HEK293 (cell line): ENCODE measurements at regions not wholly inside any gene's neighbourhood (a gene's known extent, or its start where the extent isn't known, plus 50 kb on each side); places are given as distances from the start of the nearest gene placed in this dataset.

Experiments used
- CTCF ChIA-PET: fragments of 350-600 bp; formaldehyde crosslinking; extraction: SDS; loops from one replicate; lab custom pipeline; 2021; ENCODE audit warnings: antibody characterized with exemption; lab: Yijun Ruan, JAX
- POLR2A ChIA-PET: fragments of 300-600 bp; formaldehyde crosslinking; extraction: SDS; loops from one replicate; lab custom pipeline; 2020; ENCODE audit warnings: antibody characterized with exemption, inconsistent platforms; lab: Yijun Ruan, JAX
- H3K27ac ChIP-seq: fragments of 200-500 bp; sonication (Bioruptor generic); 2 replicates; pipeline ENCODE4 v1.5.1; 2014; ENCODE audit warnings: low read depth, low read length, control low read depth, inconsistent platforms; ENCODE audit errors: extremely low read depth
- H3K36me3 ChIP-seq, 2 experiments: fragments of 200-500 bp in 1 of 2; sonication (Bioruptor generic) in 1 of 2; 1 replicate in 1 of 2; 2 replicates in 1 of 2; pipeline ENCODE4 v1.5.1; 2014 to 2017; ENCODE audit warnings: inconsistent platforms in 2 of 2, low read length in 2 of 2; ENCODE audit not compliant: control insufficient read depth in 2 of 2, insufficient read depth in 1 of 2
- H3K4me1 ChIP-seq: fragments of 200-500 bp; sonication (Bioruptor generic); 2 replicates; pipeline ENCODE4 v1.5.1; 2014; ENCODE audit warnings: mild to moderate bottlenecking, low read length, inconsistent platforms; ENCODE audit not compliant: control insufficient read depth, insufficient read depth
- H3K4me3 ChIP-seq: 2 replicates; pipeline ENCODE4 v1.5.1; 2011; ENCODE audit warnings: low read depth, mild to moderate bottlenecking, control low read depth, low read length, moderate library complexity
- H3K9me3 ChIP-seq: fragments of 200-500 bp; sonication (Bioruptor generic); 2 replicates; pipeline ENCODE4 v1.5.1; 2014; ENCODE audit warnings: low read depth, low read length, inconsistent platforms; ENCODE audit not compliant: control insufficient read depth, insufficient read depth
- FEZF1 ChIP-seq: fragments of 450-650 bp; formaldehyde crosslinking; IDR thresholded peaks from 2 replicates; pipeline ENCODE4 v1.5.1; 2016; ENCODE audit warnings: missing biosample characterization, missing genetic modification characterization
- KLF9 ChIP-seq: fragments of 450-650 bp; formaldehyde crosslinking; IDR thresholded peaks from 2 replicates; pipeline ENCODE4 v1.5.1; 2016; ENCODE audit warnings: missing biosample characterization, missing genetic modification characterization, low read depth
- ZEB2 ChIP-seq: fragments of 450-650 bp; formaldehyde crosslinking; IDR thresholded peaks from 2 replicates; pipeline ENCODE4 v1.5.1; 2016; ENCODE audit warnings: missing biosample characterization, missing genetic modification characterization
- ZNF114 ChIP-seq: fragments of 450-650 bp; formaldehyde crosslinking; IDR thresholded peaks from 2 replicates; pipeline ENCODE4 v1.5.0; 2017; ENCODE audit warnings: missing biosample characterization, missing genetic modification characterization
- ZNF24 ChIP-seq: fragments of 450-650 bp; formaldehyde crosslinking; IDR thresholded peaks from 2 replicates; pipeline ENCODE4 v1.5.1; 2016; ENCODE audit warnings: missing biosample characterization, missing genetic modification characterization
- ZNF433 ChIP-seq: fragments of 450-650 bp; formaldehyde crosslinking; IDR thresholded peaks from 2 replicates; pipeline ENCODE4 v1.5.1; 2016; ENCODE audit warnings: missing biosample characterization, missing genetic modification characterization, low read depth
- ZNF473 ChIP-seq: fragments of 450-650 bp; formaldehyde crosslinking; IDR thresholded peaks from 2 replicates; pipeline ENCODE4 v1.5.1; 2017; ENCODE audit warnings: missing biosample characterization, missing genetic modification characterization
- ZNF514 ChIP-seq: fragments of 450-650 bp; formaldehyde crosslinking; IDR thresholded peaks from 2 replicates; pipeline ENCODE4 v1.5.1; 2016; ENCODE audit warnings: missing biosample characterization, missing genetic modification characterization
- ZNF610 ChIP-seq: fragments of 450-650 bp; formaldehyde crosslinking; IDR thresholded peaks from 2 replicates; pipeline ENCODE4 v1.5.1; 2016; ENCODE audit warnings: missing biosample characterization, missing genetic modification characterization, borderline replicate concordance
- ZNF677 ChIP-seq: fragments of 450-650 bp; IDR thresholded peaks from 2 replicates; pipeline ENCODE4 v1.5.0; 2018; ENCODE audit warnings: missing biosample characterization, mild to moderate bottlenecking, missing genetic modification characterization, moderate library complexity
- ZNF76 ChIP-seq: fragments of 450-650 bp; formaldehyde crosslinking; IDR thresholded peaks from 2 replicates; pipeline ENCODE4; 2016; ENCODE audit warnings: low read depth, missing biosample characterization, missing genetic modification characterization, borderline replicate concordance
- ZNF768 ChIP-seq: fragments of 450-650 bp; formaldehyde crosslinking; IDR thresholded peaks from 2 replicates; pipeline ENCODE4 v1.5.1; 2018; ENCODE audit warnings: missing biosample characterization, mild to moderate bottlenecking, missing genetic modification characterization
- ZNF843 ChIP-seq: fragments of 450-650 bp; formaldehyde crosslinking; IDR thresholded peaks from 2 replicates; pipeline ENCODE4 v1.5.1; 2016; ENCODE audit warnings: missing biosample characterization, missing genetic modification characterization
- ZSCAN16 ChIP-seq: fragments of 450-650 bp; formaldehyde crosslinking; IDR thresholded peaks from 2 replicates; pipeline ENCODE4 v1.5.1; 2016; ENCODE audit warnings: missing biosample characterization, missing genetic modification characterization
- TF ChIP-seq, protein P1 (sequence below): fragments of 450-650 bp; formaldehyde crosslinking; IDR thresholded peaks from 2 replicates; pipeline ENCODE4 v1.5.1; 2016; ENCODE audit warnings: missing biosample characterization, missing genetic modification characterization
- TF ChIP-seq, protein P2 (sequence below): fragments of 450-650 bp; IDR thresholded peaks from 2 replicates; pipeline ENCODE4 v1.5.1; 2018; ENCODE audit warnings: missing biosample characterization, mild to moderate bottlenecking, missing genetic modification characterization
- TF ChIP-seq, protein P3 (sequence below): fragments of 450-650 bp; formaldehyde crosslinking; IDR thresholded peaks from 2 replicates; pipeline ENCODE4 v1.5.1; 2017; ENCODE audit warnings: missing biosample characterization, mild to moderate bottlenecking, missing genetic modification characterization, moderate library complexity
- TF ChIP-seq, protein P4 (sequence below): fragments of 450-650 bp; formaldehyde crosslinking; IDR thresholded peaks from 2 replicates; pipeline ENCODE4 v1.5.1; 2016; ENCODE audit warnings: missing biosample characterization, missing genetic modification characterization
- TF ChIP-seq, protein P5 (sequence below): fragments of 450-650 bp; formaldehyde crosslinking; IDR thresholded peaks from 2 replicates; pipeline ENCODE4 v1.5.1; 2016; ENCODE audit warnings: missing biosample characterization, missing genetic modification characterization
- TF ChIP-seq, protein P6 (sequence below): fragments of 450-650 bp; formaldehyde crosslinking; IDR thresholded peaks from 2 replicates; pipeline ENCODE4 v1.5.1; 2016; ENCODE audit warnings: missing biosample characterization, missing genetic modification characterization

DNA sequence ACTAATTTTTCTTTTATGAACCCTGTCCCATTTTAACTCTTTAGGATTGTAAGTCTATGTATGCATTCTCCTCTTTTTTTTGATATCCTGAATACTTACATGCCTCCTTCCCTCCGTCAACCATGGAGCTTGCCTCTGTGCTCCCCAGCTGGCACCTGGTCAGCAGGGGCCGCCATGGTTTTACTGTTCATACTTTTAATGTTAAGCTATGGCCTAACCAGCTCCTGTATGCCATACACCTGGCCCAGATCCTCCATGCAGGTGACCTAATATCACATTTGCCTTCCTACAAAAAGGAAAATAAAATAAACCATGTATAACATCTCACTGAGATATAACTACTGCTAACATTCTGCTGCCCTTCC is 283.1 kb upstream of the TRIB2 start:
- H3K36me3 ChIP-seq = no peaks in the 10 kb centered on the region
- CTCF ChIA-PET = interaction anchor here (0.8 to 0.9 kb wide), 2 partner anchors 269 to 283 kb away, joined by 3 to 4 read pairs; partner anchors contain the start of gene TRIB2
- H3K4me3 ChIP-seq = no peak overlapping the region
- TF ChIP-seq ZNF768 (tag by site-specific recombination) (no peak), KLF9 (tag by site-specific recombination) (no peak), FEZF1 (tag by site-specific recombination) (no peak)
- TF ChIP-seq, protein P1, sequence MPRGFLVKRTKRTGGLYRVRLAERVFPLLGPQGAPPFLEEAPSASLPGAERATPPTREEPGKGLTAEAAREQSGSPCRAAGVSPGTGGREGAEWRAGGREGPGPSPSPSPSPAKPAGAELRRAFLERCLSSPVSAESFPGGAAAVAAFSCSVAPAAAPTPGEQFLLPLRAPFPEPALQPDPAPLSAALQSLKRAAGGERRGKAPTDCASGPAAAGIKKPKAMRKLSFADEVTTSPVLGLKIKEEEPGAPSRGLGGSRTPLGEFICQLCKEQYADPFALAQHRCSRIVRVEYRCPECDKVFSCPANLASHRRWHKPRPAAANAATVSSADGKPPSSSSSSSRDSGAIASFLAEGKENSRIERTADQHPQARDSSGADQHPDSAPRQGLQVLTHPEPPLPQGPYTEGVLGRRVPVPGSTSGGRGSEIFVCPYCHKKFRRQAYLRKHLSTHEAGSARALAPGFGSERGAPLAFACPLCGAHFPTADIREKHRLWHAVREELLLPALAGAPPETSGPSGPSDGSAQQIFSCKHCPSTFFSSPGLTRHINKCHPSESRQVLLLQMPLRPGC = no peak
- TF ChIP-seq, all 188 proteins: peak for 0
- H3K27ac ChIP-seq = no peak overlapping the region
- H3K4me1 ChIP-seq = no peaks in the 10 kb centered on the region
- no peaks in the 10 kb centered on the region for H3K9me3 ChIP-seq
- POLR2A ChIA-PET = no interaction called here

DNA sequence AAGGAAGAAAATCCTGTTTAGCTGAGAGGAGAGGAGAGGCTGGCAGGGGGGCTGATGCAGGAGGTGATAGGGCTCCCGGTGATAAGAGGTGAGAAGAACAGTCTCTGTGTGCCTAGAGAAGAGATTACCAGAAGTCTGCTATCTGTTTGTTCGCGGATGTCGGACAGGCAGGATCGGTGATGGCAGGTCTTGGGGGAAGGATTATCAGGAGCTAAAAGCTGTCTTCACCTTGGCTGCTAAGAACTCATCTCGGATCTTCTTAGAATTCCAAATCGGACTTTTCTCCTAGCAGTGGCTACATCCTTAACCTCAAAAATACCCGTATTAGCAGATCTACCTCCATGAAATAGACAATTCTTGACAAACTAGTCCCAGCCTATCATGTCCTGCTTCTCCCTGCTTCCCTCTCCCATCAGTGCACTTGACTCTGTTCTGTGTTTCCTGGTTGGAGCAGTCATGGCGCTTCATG is 282.1 kb upstream of the TRIB2 start:
- Histone ChIP-seq H3K9me3 (no peaks in the 10 kb centered on the region), H3K4me1 (no peaks in the 10 kb centered on the region), H3K27ac (no peak overlapping the region), H3K4me3 (no peak overlapping the region), H3K36me3 (no peaks in the 10 kb centered on the region)
- ChIA-PET POLR2A (no interaction called here), CTCF (no interaction called here)
- TF ChIP-seq ZNF433 (tag by site-specific recombination) = no peak
- TF ChIP-seq, protein P2, sequence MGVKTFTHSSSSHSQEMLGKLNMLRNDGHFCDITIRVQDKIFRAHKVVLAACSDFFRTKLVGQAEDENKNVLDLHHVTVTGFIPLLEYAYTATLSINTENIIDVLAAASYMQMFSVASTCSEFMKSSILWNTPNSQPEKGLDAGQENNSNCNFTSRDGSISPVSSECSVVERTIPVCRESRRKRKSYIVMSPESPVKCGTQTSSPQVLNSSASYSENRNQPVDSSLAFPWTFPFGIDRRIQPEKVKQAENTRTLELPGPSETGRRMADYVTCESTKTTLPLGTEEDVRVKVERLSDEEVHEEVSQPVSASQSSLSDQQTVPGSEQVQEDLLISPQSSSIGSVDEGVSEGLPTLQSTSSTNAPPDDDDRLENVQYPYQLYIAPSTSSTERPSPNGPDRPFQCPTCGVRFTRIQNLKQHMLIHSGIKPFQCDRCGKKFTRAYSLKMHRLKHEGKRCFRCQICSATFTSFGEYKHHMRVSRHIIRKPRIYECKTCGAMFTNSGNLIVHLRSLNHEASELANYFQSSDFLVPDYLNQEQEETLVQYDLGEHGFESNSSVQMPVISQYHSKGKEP (tag by site-specific recombination) = no peak
- no peak for TF ChIP-seq ZNF76
- no peak for TF ChIP-seq ZNF114 (tag by site-specific recombination)
- no peak for TF ChIP-seq ZSCAN16 (tag by site-specific recombination)
- TF ChIP-seq ZEB2 (tag by site-specific recombination) = no peak
- TF ChIP-seq, protein P3, sequence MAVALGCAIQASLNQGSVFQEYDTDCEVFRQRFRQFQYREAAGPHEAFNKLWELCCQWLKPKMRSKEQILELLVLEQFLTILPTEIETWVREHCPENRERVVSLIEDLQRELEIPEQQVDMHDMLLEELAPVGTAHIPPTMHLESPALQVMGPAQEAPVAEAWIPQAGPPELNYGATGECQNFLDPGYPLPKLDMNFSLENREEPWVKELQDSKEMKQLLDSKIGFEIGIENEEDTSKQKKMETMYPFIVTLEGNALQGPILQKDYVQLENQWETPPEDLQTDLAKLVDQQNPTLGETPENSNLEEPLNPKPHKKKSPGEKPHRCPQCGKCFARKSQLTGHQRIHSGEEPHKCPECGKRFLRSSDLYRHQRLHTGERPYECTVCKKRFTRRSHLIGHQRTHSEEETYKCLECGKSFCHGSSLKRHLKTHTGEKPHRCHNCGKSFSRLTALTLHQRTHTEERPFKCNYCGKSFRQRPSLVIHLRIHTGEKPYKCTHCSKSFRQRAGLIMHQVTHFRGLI = no peak
- TF ChIP-seq, protein P4, sequence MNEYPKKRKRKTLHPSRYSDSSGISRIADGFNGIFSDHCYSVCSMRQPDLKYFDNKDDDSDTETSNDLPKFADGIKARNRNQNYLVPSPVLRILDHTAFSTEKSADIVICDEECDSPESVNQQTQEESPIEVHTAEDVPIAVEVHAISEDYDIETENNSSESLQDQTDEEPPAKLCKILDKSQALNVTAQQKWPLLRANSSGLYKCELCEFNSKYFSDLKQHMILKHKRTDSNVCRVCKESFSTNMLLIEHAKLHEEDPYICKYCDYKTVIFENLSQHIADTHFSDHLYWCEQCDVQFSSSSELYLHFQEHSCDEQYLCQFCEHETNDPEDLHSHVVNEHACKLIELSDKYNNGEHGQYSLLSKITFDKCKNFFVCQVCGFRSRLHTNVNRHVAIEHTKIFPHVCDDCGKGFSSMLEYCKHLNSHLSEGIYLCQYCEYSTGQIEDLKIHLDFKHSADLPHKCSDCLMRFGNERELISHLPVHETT (tag by site-specific recombination) = no peak
- no peak for TF ChIP-seq ZNF514 (tag by site-specific recombination)
- no peak for TF ChIP-seq ZNF24 (tag by site-specific recombination)
- TF ChIP-seq, protein P5, sequence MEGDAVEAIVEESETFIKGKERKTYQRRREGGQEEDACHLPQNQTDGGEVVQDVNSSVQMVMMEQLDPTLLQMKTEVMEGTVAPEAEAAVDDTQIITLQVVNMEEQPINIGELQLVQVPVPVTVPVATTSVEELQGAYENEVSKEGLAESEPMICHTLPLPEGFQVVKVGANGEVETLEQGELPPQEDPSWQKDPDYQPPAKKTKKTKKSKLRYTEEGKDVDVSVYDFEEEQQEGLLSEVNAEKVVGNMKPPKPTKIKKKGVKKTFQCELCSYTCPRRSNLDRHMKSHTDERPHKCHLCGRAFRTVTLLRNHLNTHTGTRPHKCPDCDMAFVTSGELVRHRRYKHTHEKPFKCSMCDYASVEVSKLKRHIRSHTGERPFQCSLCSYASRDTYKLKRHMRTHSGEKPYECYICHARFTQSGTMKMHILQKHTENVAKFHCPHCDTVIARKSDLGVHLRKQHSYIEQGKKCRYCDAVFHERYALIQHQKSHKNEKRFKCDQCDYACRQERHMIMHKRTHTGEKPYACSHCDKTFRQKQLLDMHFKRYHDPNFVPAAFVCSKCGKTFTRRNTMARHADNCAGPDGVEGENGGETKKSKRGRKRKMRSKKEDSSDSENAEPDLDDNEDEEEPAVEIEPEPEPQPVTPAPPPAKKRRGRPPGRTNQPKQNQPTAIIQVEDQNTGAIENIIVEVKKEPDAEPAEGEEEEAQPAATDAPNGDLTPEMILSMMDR (tag by site-specific recombination) = no peak
- no peak for TF ChIP-seq ZNF677 (tag by site-specific recombination)
- TF ChIP-seq, protein P6, sequence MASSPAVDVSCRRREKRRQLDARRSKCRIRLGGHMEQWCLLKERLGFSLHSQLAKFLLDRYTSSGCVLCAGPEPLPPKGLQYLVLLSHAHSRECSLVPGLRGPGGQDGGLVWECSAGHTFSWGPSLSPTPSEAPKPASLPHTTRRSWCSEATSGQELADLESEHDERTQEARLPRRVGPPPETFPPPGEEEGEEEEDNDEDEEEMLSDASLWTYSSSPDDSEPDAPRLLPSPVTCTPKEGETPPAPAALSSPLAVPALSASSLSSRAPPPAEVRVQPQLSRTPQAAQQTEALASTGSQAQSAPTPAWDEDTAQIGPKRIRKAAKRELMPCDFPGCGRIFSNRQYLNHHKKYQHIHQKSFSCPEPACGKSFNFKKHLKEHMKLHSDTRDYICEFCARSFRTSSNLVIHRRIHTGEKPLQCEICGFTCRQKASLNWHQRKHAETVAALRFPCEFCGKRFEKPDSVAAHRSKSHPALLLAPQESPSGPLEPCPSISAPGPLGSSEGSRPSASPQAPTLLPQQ (tag by site-specific recombination) = no peak
- no peak for TF ChIP-seq ZNF610 (tag by site-specific recombination)
- TF ChIP-seq ZNF843 (tag by site-specific recombination) = no peak
- TF ChIP-seq ZNF473 = no peak
